HT-29 (cell line): ENCODE measurements at regions not wholly inside any gene's neighbourhood (a gene's known extent, or its start where the extent isn't known, plus 50 kb on each side); places are given as distances from the start of the nearest gene placed in this dataset.

Experiments
- DNase-seq: peaks from one replicate; pipeline ENCODE4 v3.0.0-alpha.2; 2015; ENCODE audit warnings: low spot score

DNA sequence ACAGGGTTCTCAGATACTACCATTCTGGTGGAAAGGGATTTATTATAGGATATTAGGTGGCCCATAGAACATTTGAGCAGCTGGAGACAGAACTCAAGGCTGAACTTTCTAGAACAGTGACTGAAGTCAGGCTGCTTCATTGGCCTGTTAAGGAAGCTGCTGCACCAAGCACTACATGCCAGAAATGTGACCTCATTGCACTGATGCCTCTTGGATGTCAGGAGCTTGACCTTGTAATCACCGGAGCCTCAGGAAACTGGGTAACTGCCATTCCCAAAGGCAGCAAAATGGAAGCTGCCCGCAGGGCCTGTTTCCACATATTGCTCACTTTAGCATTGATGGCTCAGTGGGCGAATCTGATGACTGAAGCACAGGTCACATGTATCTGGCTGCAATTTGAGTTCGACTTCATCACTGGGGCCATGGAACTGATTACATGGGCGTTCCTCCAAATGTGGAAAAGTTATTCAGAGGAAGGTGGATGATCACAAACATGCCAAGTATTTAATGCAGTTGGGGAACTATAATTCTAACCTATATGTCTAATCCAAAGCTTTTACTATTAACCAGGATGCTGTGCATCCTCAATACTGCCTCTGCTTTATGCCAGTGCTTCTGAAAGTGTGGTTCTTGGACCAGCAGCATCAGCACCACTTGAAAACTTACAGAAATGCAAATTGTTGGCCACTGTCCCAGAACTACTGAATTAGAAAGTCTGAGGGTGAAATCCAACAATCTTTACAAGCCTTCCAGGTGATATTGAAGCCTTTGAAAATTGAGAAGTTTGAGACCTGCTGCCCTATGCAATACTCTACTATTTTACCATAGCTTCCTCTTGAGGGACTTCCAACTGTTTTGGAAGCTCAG is 337.2 kb upstream of the NAV3 start:
- DNase-seq, result no peak

DNA sequence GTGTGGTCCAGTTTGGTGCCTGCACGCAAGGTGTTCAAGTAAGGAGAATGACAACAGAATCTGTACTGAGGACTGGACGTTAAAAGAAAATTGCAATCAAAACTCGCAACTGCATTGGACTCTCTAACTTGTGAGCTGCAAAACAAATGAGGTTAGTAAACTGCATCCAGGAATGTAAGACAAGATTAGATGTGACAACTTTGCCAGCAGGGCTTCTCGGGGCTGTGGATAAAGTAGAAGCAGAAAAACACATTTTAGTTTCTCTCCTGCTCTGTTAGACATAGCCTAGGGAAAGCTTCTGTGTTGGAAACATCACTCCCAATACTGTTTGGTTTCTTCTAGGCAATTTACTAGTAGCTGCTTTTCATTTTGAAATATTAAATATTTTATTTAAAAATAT is 338.2 kb upstream of the NAV3 start:
- DNase-seq, result no peak

GRCh38 chr12:77489331-77489970 is 341.2 kb upstream of the NAV3 start:
- no peak for DNase-seq

GRCh38 chr12:77488041-77488620 is 342.6 kb upstream of the NAV3 start:
- no peak for DNase-seq

DNA sequence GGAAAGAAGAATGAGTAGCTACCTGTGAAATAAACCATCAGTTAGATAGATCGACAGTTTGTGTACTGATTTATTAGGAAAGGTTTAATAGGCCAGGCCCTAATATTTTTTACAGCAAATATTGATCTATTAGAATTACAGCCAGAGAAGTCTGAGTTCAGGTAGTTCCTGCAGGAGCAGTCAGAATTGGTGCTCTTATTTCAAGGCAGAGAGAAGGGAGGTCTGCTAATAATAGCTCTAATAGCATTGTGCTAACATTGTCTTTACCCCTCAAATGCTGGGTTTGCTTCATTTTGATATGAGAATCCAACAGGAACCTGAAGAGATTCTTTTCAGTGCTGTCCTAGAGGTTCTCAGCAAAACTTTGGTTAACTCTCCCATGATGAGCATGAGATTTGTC is 343.8 kb upstream of the NAV3 start:
- DNase-seq, result no peak

GRCh38 chr12:77485961-77486854 is 344.5 kb upstream of the NAV3 start:
- DNase-seq, result no peak

GRCh38 chr12:77481687-77482086 is 349.0 kb upstream of the NAV3 start:
- no peak for DNase-seq

- DNase-seq, result no peak
Observed at GRCh38 chr12:77477907-77478533, 352.7 kb upstream of the NAV3 start.

DNA sequence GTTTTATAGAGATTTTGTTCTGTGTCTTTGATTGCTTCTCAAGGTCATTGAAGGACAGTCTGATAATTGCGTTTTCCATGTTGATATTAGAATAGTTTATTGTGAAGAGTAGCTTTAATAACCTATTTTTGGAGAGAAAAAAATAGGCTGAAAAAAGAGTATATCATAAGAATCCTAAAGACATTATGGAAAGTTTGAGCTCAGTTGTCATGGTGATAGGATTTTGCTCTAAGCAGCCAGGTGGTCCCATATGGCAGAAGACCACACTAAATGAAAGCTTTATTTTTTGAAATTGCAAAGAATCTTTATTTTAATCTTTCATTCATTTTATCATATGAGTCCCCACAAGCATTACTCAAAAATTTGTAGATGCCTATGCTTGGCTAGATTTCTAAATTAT is 358.9 kb upstream of the NAV3 start:
- no peak for DNase-seq

DNA sequence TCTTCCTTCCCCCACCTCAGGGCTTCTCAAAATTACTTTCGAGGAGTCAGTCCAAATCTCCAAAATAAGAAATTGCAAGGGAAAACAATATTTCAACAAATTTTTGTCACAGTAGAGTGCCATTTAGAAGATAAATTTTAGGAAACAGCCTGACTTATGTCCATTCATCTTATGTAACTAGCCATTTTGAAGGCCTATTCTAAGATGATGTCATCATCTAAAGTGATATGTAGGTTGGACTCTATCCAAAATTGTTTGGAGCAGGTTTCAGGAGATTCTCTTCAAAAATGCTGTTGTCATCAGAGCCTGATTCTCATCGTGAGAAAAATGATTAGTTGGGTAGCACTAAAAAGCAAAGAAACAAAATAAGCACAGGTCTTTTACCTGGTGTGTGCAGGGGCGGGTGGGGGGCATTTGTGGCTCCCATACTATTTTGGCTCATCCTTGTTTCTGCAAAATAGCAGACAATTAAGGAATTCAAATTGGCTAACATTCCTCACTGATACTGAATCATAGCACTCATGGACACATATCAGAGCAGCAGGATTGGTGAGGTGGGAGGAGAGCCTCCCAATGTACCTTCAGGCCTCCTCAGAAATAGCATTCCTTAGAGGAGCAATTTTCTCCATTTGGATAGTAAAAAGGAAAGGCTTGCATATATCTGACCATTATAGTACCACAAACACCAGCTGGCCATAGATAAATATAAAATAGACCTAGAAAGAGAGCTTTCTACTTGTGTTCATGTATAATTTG is 360.9 kb upstream of the NAV3 start:
- no peak for DNase-seq

GRCh38 chr12:77442633-77443032 is 377.3 kb upstream of the E2F7 start:
- no peak for DNase-seq

GRCh38 chr12:77439749-77440148 is 374.4 kb upstream of the E2F7 start:
- no peak for DNase-seq

DNA sequence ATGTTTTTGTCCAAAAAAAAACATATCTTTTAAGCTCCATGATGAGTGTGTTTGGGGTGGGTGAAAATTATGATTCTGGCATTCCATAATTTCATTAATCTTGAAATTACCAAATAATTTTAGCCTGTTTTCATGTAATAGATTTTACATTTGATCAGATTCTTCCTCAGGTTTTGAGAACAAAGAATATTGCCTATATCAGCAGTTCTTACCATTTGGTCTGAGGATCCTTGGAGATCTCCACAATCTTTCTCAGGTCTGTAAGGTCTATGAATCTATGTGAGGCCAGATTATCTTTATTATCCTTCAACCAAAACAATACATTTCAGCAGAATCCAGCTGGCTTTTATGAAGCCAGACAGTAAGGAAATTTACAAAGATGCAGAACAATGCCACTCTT is 373.3 kb upstream of the E2F7 start:
- DNase-seq, result no peak

GRCh38 chr12:77437206-77437605 is 371.8 kb upstream of the E2F7 start:
- DNase-seq, result no peak

DNA sequence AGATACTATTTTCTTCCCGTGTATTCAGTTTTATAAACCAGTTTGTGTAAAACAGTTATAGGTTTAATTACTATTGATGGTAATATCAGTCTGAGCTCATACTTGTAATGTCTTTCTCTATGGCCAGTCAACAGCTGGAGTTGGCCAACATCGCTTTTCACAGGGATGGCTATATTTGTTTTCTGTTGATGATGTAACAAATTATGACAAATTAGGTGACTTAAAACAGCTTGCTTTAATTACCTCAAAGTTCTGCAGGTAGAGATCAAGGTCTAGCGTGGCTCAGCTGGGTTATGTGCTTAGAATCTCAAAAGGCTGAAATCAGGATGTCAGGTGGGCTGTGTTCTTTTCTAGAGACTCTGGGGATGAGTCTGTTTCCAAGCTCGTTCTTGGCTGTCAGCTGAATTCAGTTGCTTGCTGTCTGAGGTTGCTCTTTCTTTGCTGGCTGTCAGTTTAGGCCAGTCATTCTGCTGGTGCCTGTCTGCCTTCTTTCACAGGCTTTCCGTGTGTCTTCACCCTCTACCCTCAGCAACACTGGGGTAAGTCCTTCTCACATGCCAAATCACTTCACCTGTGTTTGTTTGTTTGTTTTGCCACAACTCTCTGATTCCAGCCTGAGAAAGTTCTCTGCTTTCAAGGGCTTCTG is 370.2 kb upstream of the E2F7 start:
- DNase-seq, result no peak

GRCh38 chr12:77433799-77434198 is 368.4 kb upstream of the E2F7 start:
- DNase-seq, result no peak

- DNase-seq, result no peak
Observed at GRCh38 chr12:77429426-77429825, 364.1 kb upstream of the E2F7 start.

DNA sequence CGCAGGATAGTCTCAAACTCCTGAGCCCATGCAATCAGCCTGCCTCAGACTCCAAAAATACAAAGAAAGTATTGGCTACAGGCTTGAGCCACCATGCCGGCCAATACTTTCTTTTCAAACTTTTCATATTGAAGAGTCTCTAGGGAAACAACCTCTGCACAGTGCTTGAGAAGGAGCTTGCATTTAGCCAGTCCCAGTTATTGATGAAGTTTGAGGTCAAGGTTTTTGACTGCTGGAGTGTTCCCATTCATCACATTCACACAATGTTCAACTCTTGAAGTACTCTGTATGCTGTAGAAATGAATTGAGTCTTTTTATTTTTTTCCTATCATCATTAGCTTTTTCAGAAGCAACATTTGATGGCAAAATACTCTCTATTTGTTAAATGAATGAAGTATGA is 355.8 kb upstream of the E2F7 start:
- no peak for DNase-seq

DNA sequence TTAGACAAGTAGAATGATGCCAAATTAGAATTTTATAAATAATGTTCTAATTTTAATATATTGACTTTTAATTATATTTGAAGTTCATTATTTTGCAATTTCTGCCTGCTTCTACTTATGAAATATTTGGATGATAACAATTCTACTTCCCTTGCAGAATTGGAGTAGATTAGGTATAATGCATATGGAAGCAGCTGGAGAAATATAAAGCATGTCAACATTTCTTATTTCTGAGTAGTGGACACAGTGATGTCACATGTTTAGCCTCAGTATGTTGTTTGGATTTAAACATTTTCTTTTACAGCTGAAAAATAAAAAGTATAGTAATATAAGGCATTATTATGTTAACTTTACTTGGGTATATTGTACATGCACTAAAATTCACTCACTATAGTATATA is 344.2 kb upstream of the E2F7 start:
- DNase-seq, result no peak

DNA sequence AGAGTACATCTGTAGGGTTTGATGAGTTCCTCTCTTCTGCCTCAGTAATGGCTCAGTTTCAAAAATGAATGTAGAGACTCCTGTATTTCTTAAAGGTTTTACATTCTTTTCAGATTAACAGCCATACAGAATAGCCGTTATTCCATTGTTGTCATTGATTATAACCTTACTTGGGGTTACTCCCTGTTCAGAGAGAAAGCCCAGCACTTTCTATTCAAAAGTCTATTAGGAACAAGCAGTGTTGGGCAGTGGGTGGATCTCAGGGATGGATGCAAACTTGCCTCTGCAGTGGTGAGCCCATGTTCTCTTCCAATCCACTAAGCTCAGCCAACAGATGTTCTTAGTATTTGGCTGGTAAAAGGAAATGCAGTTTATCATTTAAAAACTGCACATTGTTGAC is 342.6 kb upstream of the E2F7 start:
- DNase-seq, result no peak
